Endodermal cell (in vitro differentiated cells): ENCODE measurements at regions not wholly inside any gene's neighbourhood (a gene's known extent, or its start where the extent isn't known, plus 50 kb on each side); places are given as distances from the start of the nearest gene placed in this dataset.
"Not testable (repeated sequence)": the region's sequence is repeated elsewhere in the genome, so short reads cannot be mapped to it uniquely, and the experiment has no call there.

Experiments
- DNase-seq: peaks from one replicate; pipeline ENCODE4 v3.0.0-alpha.2; 2017
- H3K27ac ChIP-seq: 2 replicates; pipeline ENCODE4 v1.5.1; 2013; ENCODE audit warnings: mild to moderate bottlenecking, low read depth, low read length, moderate library complexity
- H3K27me3 ChIP-seq: 2 replicates; pipeline ENCODE4 v1.6.1; 2013; ENCODE audit warnings: mild to moderate bottlenecking, low read length, moderate library complexity; ENCODE audit not compliant: insufficient read depth, control insufficient read depth, poor library complexity, severe bottlenecking
- H3K36me3 ChIP-seq: 2 replicates; pipeline ENCODE4 v1.7.0; 2013; ENCODE audit warnings: mild to moderate bottlenecking, low read length, moderate library complexity; ENCODE audit not compliant: control insufficient read depth, insufficient read depth
- H3K4me1 ChIP-seq: one replicate; pipeline ENCODE4 v1.7.0; 2013; ENCODE audit warnings: low read length; ENCODE audit not compliant: control insufficient read depth, insufficient read depth
- H3K4me3 ChIP-seq: 2 replicates; pipeline ENCODE4 v1.5.1; 2013; ENCODE audit warnings: mild to moderate bottlenecking, low read length, moderate library complexity
- H3K9ac ChIP-seq: 2 replicates; pipeline ENCODE4 v1.6.1; 2013; ENCODE audit warnings: mild to moderate bottlenecking, low read length, moderate library complexity; ENCODE audit not compliant: poor library complexity, severe bottlenecking; ENCODE audit errors: extremely low read depth
- H3K9me3 ChIP-seq: 2 replicates; pipeline ENCODE4 v1.6.1; 2013; ENCODE audit warnings: mild to moderate bottlenecking, low read length, moderate library complexity; ENCODE audit not compliant: control insufficient read depth
- H3K27ac Mint-ChIP-seq: 2 replicates; pipeline ENCODE4 v1.8.0; 2020; ENCODE audit warnings: mixed read lengths
- H3K27me3 Mint-ChIP-seq: 2 replicates; pipeline ENCODE4 v1.8.0; 2021; ENCODE audit warnings: mild to moderate bottlenecking, mixed read lengths; ENCODE audit not compliant: insufficient read depth
- H3K36me3 Mint-ChIP-seq: 2 replicates; pipeline ENCODE4 v1.8.0; 2020; ENCODE audit warnings: low read depth, mixed read lengths
- H3K4me1 Mint-ChIP-seq: 2 replicates; pipeline ENCODE4 v1.8.0; 2020; ENCODE audit warnings: mixed read lengths
- H3K4me3 Mint-ChIP-seq: 2 replicates; pipeline ENCODE4 v1.8.0; 2020; ENCODE audit warnings: mild to moderate bottlenecking, moderate library complexity, mixed read lengths
- H3K9me3 Mint-ChIP-seq: 2 replicates; pipeline ENCODE4 v1.8.0; 2020; ENCODE audit warnings: mild to moderate bottlenecking, mixed read lengths
- WGBS, 2 experiments: methylation state at CpG; one replicate each; pipeline versions ENCODE4 v1.1.5 to v1.1.7; 2013; ENCODE audit warnings: missing lambda C conversion rate in 2 of 2, mixed read lengths in 1 of 2; ENCODE audit not compliant: insufficient coverage in 1 of 2, insufficient read length in 1 of 2; 5-methylcytosine and 5-hydroxymethylcytosine counted together
- TF ChIP-seq, protein P1 (sequence below): fragments of 200-600 bp; sonication (generic); conservative IDR thresholded peaks from 2 replicates; pipeline ENCODE4 v1.5.0; 2021; ENCODE audit warnings: antibody characterized with exemption, mild to moderate bottlenecking

DNA sequence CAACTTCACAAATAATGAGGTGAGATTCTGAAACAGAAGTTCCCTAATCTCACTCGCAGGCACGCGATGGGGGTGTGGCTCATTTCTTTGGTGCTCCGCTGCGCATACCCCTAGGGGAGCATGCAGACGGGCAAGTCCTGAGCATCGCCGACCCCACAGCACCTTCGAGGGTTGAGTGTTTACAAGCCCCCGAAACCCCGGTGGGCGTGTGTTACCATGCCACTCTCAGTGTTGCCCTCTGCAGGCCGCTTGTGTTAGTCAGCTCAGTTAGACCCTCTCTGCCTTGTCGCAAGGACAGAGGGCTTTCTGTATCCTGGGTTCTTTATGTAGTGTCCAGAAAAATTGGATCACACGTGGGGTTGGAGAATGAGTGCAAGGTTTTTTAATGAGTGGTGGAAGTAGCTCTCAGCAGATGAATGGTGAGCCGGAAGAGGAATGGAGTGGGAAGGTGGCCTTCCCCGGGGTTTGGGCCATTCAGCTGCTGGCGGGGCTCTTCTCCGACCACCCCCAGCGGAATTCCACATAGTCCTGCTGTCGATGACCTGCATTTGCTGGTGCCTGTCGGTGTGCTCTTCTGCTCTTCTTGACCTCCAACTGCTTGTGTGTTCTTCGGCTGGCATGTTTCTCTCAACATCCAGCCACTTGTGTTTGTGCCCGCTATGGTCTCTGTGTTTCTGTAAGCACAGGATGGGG lies 191.3 kb downstream of the RPRM start:
- 54 to 63% methylated on average over 12 to 24 of the region's 24 CpGs for WGBS, 2 experiments
- Histone ChIP-seq H3K4me3 (peak overlapping the region; percentile 25), H3K4me1 (no peaks in the 10 kb centered on the region), H3K9ac (no peak overlapping the region), H3K9me3 (peaks cover 12% of the 10 kb centered on the region), H3K36me3 (no peaks in the 10 kb centered on the region), H3K27ac (no peak overlapping the region), H3K27me3 (no peaks in the 10 kb centered on the region)
- Mint-ChIP-seq H3K27me3 (no peaks in the 10 kb centered on the region), H3K27ac (no peak overlapping the region), H3K4me3 (peak overlapping the region; percentile 43), H3K9me3 (peaks cover 8% of the 10 kb centered on the region), H3K36me3 (no peaks in the 10 kb centered on the region), H3K4me1 (peaks cover 5% of the 10 kb centered on the region)
- TF ChIP-seq, protein P1, sequence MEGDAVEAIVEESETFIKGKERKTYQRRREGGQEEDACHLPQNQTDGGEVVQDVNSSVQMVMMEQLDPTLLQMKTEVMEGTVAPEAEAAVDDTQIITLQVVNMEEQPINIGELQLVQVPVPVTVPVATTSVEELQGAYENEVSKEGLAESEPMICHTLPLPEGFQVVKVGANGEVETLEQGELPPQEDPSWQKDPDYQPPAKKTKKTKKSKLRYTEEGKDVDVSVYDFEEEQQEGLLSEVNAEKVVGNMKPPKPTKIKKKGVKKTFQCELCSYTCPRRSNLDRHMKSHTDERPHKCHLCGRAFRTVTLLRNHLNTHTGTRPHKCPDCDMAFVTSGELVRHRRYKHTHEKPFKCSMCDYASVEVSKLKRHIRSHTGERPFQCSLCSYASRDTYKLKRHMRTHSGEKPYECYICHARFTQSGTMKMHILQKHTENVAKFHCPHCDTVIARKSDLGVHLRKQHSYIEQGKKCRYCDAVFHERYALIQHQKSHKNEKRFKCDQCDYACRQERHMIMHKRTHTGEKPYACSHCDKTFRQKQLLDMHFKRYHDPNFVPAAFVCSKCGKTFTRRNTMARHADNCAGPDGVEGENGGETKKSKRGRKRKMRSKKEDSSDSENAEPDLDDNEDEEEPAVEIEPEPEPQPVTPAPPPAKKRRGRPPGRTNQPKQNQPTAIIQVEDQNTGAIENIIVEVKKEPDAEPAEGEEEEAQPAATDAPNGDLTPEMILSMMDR = peak; percentile 91
- DNase-seq = peak; percentile 93

DNA sequence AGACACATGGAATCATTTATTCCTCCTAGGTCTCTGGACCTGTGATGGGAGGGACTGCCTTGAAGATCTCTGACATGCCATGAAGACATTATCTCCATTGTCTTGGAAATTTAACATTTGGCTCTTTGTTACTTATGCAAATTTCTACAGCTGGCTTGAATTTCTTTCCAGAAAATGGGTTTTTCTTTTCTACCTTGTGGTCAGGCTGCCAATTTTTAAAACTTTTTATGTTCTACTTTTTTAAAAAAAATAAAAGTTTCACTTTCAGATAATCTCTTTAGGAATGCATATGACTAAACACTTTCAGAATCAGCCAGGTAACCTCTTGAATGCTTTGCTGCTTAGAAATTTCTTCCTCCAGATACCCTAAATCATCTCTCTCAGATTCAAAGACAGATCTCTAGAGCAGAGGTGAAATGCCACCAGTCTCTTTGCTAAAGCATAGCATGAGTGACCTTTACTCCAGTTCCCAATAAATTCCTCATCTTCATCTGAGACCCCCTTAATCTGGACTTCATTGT lies 209.6 kb downstream of the RPRM start:
- H3K27me3 Mint-ChIP-seq = no peaks in the 10 kb centered on the region
- no peak for DNase-seq
- H3K9me3 Mint-ChIP-seq = peaks cover 16% of the 10 kb centered on the region
- TF ChIP-seq, protein P1 = no peak
- H3K9me3 ChIP-seq = peaks cover 20% of the 10 kb centered on the region
- no peak overlapping the region for H3K4me3 Mint-ChIP-seq
- no peaks in the 10 kb centered on the region for H3K4me1 ChIP-seq
- H3K27me3 ChIP-seq = no peaks in the 10 kb centered on the region
- H3K27ac ChIP-seq = no peak overlapping the region
- H3K9ac ChIP-seq = no peak overlapping the region
- no peak overlapping the region for H3K27ac Mint-ChIP-seq
- no peaks in the 10 kb centered on the region for H3K36me3 ChIP-seq
- H3K36me3 Mint-ChIP-seq = no peaks in the 10 kb centered on the region
- no peaks in the 10 kb centered on the region for H3K4me1 Mint-ChIP-seq
- no peak overlapping the region for H3K4me3 ChIP-seq

DNA sequence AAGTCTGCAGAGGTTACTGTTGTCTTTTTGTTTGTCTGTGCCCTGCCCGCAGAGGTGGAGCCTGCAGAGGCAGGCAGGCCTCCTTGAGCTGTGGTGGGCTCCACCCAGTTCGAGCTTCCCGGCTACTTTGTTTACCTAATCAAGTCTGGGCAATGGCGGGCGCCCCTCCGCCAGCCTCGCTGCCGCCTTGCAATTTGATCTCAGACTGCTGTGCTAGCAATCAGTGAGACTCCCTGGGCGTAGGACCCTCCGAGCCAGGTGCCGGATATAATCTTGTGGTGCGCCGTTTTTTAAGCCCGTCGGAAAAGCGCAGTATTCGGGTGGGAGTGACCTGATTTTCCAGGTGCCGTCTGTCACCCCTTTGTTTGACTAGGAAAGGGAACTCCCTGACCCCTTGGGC lies 221.7 kb downstream of the RPRM start:
- 89 to 90% methylated on average over 4 to 17 of the region's 18 CpGs for WGBS, 2 experiments
- H3K27me3 Mint-ChIP-seq, H3K27me3 ChIP-seq, H3K4me1 ChIP-seq, H3K9me3 ChIP-seq, H3K27ac ChIP-seq, H3K9ac ChIP-seq, H3K4me1 Mint-ChIP-seq, H3K4me3 Mint-ChIP-seq, H3K36me3 ChIP-seq, H3K4me3 ChIP-seq, H3K36me3 Mint-ChIP-seq, DNase-seq, H3K27ac Mint-ChIP-seq: not testable (repeated sequence)
- H3K9me3 Mint-ChIP-seq = peaks cover 30% of the 10 kb centered on the region

DNA sequence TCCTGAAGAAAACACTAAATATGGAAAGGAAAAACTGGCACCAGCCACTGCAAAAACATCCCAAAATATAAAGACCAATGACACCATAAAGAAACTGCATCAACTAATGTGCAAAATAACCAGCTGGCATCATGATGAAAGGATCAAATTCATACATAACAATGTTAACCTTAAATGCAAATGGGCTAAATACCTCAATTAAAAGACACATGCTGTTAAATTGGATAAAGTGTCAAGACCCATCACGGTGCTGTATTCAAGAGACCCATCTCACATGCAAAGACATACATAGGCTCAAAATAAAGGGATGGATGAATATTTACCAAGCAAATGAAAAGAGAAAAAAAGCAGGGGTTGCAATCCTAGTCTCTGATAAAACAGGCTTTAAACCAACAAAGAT lies 231.9 kb downstream of the RPRM start:
- H3K27me3 Mint-ChIP-seq, H3K9me3 Mint-ChIP-seq, H3K27me3 ChIP-seq, H3K27ac Mint-ChIP-seq, H3K4me3 ChIP-seq, H3K4me1 ChIP-seq, DNase-seq, H3K27ac ChIP-seq, H3K9ac ChIP-seq, H3K9me3 ChIP-seq, H3K36me3 Mint-ChIP-seq, H3K4me3 Mint-ChIP-seq, H3K36me3 ChIP-seq, H3K4me1 Mint-ChIP-seq: not testable (repeated sequence)
- WGBS, 2 experiments = 45% methylated on average over 1 of the region's 1 CpG; no CpG with 5 or more reads in 1 of the 2 experiments
